GM21360 (cell line): ENCODE measurements at regions not wholly inside any gene's neighbourhood (a gene's known extent, or its start where the extent isn't known, plus 50 kb on each side); places are given as distances from the start of the nearest gene placed in this dataset.
"Not testable (repeated sequence)": the region's sequence is repeated elsewhere in the genome, so short reads cannot be mapped to it uniquely, and the experiment has no call there.

ENCODE experiments used
- ATAC-seq: cut with Tn5 transposase; IDR thresholded peaks from one replicate; pipeline ENCODE4 v1.9.1; 2021; ENCODE audit warnings: mild to moderate bottlenecking, moderate library complexity; ENCODE audit not compliant: unreplicated experiment

DNA sequence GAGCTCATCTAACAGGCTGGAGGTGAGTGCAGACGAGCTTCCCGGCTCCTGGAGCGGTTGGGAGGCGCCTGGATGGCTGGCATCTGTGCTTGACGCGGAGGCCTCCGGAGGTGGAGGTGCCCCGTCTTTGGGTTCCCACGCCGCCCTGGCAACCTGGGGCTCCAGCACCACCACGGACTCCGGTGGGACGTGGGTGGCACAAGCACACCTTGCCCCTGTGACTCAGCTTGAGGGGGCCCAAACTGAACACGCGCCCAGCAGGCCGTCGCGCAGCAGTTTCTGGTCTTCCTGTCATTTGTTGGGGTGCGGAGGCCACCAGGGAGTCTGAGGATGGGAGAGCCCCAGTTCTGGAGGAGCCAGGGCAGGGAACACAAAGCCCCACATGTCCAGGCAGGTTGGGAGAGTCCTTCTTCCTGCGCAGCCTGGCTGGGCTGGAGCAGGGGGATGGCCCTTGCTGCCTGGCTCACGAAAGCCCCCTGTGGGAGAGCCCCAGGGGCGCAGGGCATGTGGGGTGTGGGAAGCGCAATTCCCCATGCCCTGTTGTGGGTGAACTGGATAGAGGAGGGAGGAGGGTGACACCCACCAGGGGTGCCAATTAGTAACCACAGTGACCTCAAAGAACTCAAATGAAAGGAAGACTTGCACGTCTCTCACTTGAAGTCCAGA is 1378.6 kb upstream of the DEFB115 start:
- ATAC-seq = no peak

DNA sequence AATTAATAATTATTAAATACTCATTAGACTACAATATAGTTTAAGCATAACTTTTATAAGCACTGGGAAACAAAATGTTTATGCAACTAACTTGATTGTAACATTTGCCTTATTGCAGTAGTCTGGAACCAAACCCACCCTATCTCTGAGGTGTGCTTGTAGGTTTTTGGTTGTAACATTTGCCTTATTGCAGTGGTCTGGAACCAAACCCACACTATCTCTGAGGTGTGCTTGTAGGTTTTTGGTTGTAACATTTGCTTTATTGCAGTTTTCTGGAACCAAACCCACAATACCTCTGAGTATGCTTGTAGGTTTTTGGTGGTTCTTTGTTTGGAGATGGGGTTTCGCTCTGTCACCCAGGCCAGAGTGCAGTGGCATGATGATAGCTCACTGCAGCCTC is 1376.4 kb upstream of the DEFB115 start:
- not testable (repeated sequence) for ATAC-seq

DNA sequence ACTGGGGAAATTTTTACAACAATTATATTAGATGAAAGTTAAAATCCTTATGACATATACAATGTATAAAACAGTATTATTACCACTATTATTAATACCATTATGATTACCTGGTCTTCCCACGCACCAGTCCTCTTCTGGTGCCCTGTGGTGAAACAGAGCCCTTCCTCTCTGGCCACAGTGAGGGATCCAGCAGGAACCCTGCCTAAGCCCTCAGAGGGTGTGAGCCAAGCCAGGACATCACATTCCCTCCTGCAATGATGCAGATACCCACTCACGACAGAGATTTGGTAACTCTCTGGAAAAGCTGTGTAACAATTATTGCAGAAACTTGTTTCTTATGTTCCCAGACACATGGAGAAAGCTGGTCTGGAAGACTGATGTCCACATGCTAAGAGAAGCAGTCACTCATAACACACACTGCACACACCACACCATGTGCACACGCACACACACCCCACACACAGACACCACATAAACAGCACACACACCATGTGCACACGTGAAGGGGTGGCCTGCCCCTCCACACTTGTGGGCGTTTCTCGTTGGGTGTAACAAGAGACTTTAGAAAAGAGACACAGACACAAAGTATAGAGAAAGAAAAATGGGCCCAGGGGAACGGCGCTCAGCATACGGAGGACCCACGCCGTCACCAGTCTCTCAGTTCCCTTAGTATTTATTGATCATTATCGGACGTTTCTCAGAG is 1373.8 kb upstream of the DEFB115 start:
- ATAC-seq = not testable (repeated sequence)

DNA sequence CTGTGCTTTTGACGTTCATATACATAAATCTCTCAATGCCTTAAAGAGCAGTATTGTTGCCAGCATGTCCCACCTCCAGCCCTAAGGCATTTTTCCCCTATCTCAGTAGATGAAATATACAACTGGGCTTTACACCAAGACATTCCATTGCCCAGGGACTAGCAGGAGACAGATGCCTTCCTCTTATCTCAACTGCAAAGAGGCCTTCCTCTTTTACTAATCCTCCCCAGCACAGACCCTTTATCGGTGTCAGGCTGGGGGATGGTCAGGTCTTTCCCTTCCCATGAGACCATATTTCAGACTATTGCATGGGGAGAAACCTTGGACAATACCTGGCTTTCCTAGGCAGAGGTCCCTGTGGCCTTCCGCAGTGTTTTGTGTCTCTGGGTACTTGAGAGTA is 1373.1 kb upstream of the DEFB115 start:
- ATAC-seq = not testable (repeated sequence)

DNA sequence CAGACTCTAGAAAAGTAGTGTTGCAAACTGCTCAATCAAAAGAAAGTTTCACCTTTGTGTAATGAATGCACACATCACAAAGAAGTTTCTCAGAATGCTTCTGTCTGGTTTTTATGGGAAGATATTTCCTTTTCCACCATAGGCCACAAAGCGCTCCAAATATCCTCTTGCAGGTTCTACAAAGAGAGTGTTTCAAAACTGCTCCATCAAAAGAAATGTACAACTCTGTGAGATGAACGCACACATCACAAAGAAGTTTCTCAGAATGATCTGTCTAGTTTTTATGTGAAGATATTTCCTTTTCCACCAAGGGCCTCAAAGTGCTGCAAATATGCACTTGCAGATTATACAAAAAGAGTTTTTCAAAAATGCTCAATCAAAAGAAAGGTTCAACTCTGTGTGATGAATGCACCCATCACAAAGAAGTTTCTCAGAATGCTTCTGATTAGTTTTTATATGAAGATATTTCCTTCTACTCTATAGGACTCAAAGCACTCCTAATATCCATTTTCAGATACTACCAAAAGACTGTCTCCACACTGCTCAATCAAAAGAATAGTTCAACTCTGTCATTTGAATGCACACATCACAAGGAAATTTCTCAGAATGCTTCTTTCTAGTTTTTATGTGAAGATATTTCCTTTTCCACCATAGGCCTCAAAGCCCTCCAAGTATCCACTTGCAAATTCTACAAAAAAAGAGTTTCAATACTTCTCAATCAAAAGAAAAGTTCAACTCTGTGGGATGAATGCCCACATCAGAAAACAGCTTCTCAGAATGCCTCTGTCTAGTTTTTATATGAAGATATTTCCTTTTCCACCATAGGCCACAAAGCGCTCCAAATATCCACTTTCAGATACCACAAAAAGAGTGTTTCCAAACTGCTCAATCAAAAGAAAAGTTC is 1371.9 kb upstream of the DEFB115 start:
- not testable (repeated sequence) for ATAC-seq

DNA sequence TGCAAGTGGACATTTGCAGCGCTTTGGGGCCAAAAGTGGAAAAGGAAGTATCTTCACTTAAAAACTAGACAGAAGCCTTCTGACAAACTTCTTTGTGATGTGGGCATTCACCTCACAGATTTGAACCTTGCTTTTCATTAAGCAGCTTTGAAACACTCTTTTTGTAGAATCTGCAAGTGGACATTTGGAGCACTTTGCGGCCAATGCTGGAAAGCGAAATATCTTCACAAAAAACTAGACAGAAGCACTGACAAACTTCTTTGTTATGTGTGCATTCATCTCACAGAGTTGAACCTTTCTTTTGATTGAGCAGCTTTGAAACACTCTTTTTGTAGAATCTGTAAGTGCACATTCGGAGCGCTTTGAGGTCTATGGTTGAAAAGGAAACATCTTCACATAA is 1365.9 kb upstream of the DEFB115 start:
- ATAC-seq = not testable (repeated sequence)
